HepG2 (cell line): ENCODE measurements at regions not wholly inside any gene's neighbourhood (a gene's known extent, or its start where the extent isn't known, plus 50 kb on each side); places are given as distances from the start of the nearest gene placed in this dataset.

Source experiments
- BRF2 ChIP-seq: sonication (generic); formaldehyde crosslinking; IDR thresholded peaks from 2 replicates; pipeline ENCODE4 v1.8.1; 2022; ENCODE audit warnings: mild to moderate bottlenecking, missing genetic modification reagents
- EP300 ChIP-seq, 3 experiments: sonication (generic) in 1 of 3; formaldehyde crosslinking in 1 of 3; IDR thresholded peaks; 2 replicates each; pipeline versions ENCODE4 v1.5.1 to v1.6.1; 2011 to 2020; ENCODE audit warnings: low read depth in 2 of 3, low read length in 2 of 3, borderline replicate concordance in 1 of 3, improper control_type of control experiment in 1 of 3, mild to moderate bottlenecking in 1 of 3, missing genetic modification reagents in 1 of 3, moderate library complexity in 1 of 3
- NFE2L2 ChIP-seq: fragments of 150-350 bp; IDR thresholded peaks from 2 replicates; pipeline ENCODE4 v1.6.1; 2014; ENCODE audit warnings: low read length
- NR2F2 ChIP-seq: IDR thresholded peaks from 2 replicates; pipeline ENCODE4 v1.6.1; 2012; ENCODE audit warnings: low read depth, inconsistent platforms, borderline replicate concordance
- POLR2AphosphoS5 ChIP-seq: IDR thresholded peaks from 2 replicates; pipeline ENCODE4 v1.6.1; 2012; ENCODE audit warnings: low read depth, low read length
- ZNF232 ChIP-seq: sonication (generic); formaldehyde crosslinking; IDR thresholded peaks from 2 replicates; pipeline ENCODE4 v1.4.0; 2020; ENCODE audit warnings: missing genetic modification reagents, borderline replicate concordance
- ZNF260 ChIP-seq: sonication (generic); formaldehyde crosslinking; IDR thresholded peaks from 2 replicates; pipeline ENCODE4 v1.4.0; 2020; ENCODE audit warnings: missing genetic modification reagents, low read depth, mild to moderate bottlenecking, borderline replicate concordance
- ZNF510 ChIP-seq: sonication (generic); formaldehyde crosslinking; IDR thresholded peaks from 2 replicates; pipeline ENCODE4 v1.4.0; 2020; ENCODE audit warnings: low read depth, mild to moderate bottlenecking, missing genetic modification reagents
- ZNF788 ChIP-seq: sonication (generic); formaldehyde crosslinking; IDR thresholded peaks from 2 replicates; pipeline ENCODE4 v1.5.0; 2020; ENCODE audit warnings: mild to moderate bottlenecking, missing genetic modification reagents, borderline replicate concordance

GRCh38 chr6:166235666-166236292 lies 68.1 kb upstream of the TBXT start:
- no peak for TF ChIP-seq POLR2AphosphoS5
- TF ChIP-seq BRF2 (CRISPR knock-in tag): no peak
- no peak for TF ChIP-seq EP300 (IDR thresholded peaks at IDR 0.05; ENCODE audit: low read depth in 2 of 2, low read length in 2 of 2)
- TF ChIP-seq EP300 (CRISPR knock-in tag; IDR thresholded peaks at IDR 0.05; ENCODE audit: borderline replicate concordance): no peak
- TF ChIP-seq NR2F2: no peak
- no peak for TF ChIP-seq NFE2L2
- no peak for TF ChIP-seq ZNF232 (CRISPR knock-in tag)
- TF ChIP-seq ZNF260 (CRISPR knock-in tag): no peak
- no peak for TF ChIP-seq ZNF788 (CRISPR knock-in tag)
- no peak for TF ChIP-seq ZNF510 (CRISPR knock-in tag)
